Nephron (organoid): ENCODE measurements at regions not wholly inside any gene's neighbourhood (a gene's known extent, or its start where the extent isn't known, plus 50 kb on each side); places are given as distances from the start of the nearest gene placed in this dataset.

Source experiments
- H3K27ac Mint-ChIP-seq, 3 experiments: 2 replicates each; pipeline ENCODE4 v1.8.0; 2020; ENCODE audit warnings: mixed read lengths in 3 of 3, mild to moderate bottlenecking in 2 of 3, moderate library complexity in 1 of 3
- H3K27me3 Mint-ChIP-seq: 2 replicates; pipeline ENCODE4 v1.8.0; 2021; ENCODE audit warnings: low read depth, mild to moderate bottlenecking, moderate library complexity, mixed read lengths
- H3K36me3 Mint-ChIP-seq: 2 replicates; pipeline ENCODE4 v1.8.0; 2020; ENCODE audit warnings: low read depth, mixed read lengths
- H3K4me1 Mint-ChIP-seq: 2 replicates; pipeline ENCODE4 v1.8.0; 2020; ENCODE audit warnings: mixed read lengths
- H3K4me3 Mint-ChIP-seq, 3 experiments: 2 replicates each; pipeline ENCODE4 v1.8.0; 2020; ENCODE audit warnings: mild to moderate bottlenecking in 3 of 3, mixed read lengths in 3 of 3, moderate library complexity in 2 of 3
- H3K9me3 Mint-ChIP-seq: 2 replicates; pipeline ENCODE4 v1.8.0; 2020; ENCODE audit warnings: mixed read lengths
- TF ChIP-seq, protein P1 (sequence below), 3 experiments: fragments of 200-600 bp; sonication (generic); IDR thresholded peaks; one replicate each; pipeline ENCODE4 v1.5.0; 2021; ENCODE audit warnings: antibody characterized with exemption in 3 of 3; ENCODE audit not compliant: unreplicated experiment in 3 of 3

DNA sequence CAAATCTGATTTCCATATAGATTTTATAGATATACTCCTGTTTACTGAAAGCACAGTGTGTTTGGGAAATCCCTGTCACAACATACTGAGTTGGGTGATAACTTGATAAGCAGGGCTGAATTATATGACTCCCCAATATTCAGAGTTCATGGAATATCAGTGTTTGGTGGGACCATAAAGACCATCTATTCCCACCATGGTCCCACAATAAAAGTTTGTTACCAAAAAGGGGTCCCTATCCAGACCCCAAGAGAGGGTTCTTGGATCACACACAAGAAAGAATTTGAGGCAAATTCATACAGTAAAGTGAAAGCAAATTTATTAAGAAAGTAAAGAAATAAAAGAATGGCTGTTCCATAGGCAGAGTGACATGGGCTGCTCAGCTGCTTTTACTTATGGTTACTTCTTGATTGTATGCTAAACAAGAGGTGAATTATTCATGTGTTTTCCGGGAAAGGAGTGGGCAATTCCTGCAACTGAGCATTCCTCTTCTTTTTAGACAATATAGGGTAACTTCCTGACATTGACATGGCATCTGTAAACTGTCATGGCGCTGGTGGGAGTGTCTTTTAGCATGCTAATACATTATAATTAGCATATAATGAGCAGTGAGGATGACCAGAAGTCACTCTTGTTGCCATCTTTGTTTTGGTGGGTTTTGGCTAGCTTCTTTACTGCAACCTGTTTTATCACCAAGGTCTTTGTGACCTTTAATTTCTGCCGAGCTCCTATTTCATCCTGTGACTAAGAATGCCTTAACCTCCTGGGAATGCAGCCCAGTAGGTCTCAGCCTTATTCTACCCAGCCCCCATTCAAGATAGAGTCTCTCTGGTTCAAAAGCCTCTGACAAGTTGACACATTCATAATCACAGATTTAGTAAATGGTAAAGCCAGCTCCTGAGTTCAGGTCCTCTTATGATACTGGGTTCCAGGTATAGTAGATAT lies 240.6 kb upstream of the PDGFD start:
- Mint-ChIP-seq H3K27ac (no peak overlapping the region), H3K9me3 (no peaks in the 10 kb centered on the region), H3K36me3 (no peaks in the 10 kb centered on the region), H3K4me1 (no peaks in the 10 kb centered on the region), H3K27me3 (no peaks in the 10 kb centered on the region), H3K4me3 (no peak overlapping the region)
- TF ChIP-seq, protein P1, sequence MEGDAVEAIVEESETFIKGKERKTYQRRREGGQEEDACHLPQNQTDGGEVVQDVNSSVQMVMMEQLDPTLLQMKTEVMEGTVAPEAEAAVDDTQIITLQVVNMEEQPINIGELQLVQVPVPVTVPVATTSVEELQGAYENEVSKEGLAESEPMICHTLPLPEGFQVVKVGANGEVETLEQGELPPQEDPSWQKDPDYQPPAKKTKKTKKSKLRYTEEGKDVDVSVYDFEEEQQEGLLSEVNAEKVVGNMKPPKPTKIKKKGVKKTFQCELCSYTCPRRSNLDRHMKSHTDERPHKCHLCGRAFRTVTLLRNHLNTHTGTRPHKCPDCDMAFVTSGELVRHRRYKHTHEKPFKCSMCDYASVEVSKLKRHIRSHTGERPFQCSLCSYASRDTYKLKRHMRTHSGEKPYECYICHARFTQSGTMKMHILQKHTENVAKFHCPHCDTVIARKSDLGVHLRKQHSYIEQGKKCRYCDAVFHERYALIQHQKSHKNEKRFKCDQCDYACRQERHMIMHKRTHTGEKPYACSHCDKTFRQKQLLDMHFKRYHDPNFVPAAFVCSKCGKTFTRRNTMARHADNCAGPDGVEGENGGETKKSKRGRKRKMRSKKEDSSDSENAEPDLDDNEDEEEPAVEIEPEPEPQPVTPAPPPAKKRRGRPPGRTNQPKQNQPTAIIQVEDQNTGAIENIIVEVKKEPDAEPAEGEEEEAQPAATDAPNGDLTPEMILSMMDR (IDR thresholded peaks at IDR 0.05; ENCODE audit: unreplicated experiment in 3 of 3): no peak

DNA sequence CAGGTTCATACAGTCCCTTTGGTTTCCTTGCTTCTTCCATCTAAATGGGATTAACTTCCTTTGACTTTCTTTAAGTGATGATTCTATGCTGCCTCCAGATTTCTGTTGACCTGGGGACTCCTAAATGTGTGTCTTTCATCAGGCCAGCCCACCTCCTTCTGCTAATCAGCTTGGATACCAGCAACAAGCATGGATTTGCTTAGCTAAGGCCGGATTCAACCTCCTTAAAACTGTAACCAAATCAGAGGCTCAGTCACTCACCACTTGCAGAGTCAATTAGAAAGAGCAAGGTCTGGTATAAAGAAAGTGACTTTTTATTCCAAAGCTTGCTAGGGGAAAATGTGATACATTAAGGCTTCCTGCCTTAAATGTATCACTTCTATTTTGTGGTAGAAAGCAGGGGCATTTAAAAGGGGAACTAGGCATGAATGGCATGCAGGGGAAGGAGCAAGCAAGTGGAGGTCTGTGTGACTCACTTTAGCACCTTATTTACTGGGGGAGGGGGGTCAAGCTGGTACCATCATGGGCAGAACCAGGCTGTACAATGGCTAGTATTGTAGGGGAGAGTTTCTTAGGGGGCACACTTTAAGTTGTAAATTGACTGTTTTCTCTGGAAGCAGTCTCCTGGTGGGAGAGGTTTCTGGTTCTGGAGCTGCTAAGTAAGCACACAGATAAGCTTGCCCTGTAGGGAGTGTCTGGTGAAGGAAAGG lies 239.0 kb upstream of the PDGFD start:
- Mint-ChIP-seq H3K27me3 (no peaks in the 10 kb centered on the region), H3K27ac (peak overlapping the region in 2 of 3 experiments; percentile 16 to 52), H3K36me3 (no peaks in the 10 kb centered on the region), H3K4me3 (no peak overlapping the region), H3K9me3 (no peaks in the 10 kb centered on the region), H3K4me1 (no peaks in the 10 kb centered on the region)
- TF ChIP-seq, protein P1 (IDR thresholded peaks at IDR 0.05; ENCODE audit: unreplicated experiment in 3 of 3): no peak

DNA sequence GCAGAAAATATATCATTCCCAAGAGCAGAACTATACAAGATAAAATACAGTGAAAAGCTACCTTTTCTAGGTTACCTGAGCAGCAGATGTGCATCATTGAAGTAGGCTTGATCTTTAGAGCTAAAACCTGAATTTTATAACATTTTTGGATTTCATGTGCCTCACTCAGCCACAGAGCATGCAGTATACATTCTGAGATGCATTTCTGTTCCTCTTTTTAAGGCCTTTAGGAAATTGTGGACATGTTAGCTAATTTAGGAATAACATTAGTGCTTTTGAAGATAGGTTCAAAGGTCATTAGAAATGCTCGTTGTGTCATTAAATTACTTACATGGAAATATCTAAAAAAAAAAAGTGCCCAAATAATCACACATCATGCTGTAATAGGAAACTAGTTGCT lies 230.6 kb upstream of the PDGFD start:
- H3K4me1 Mint-ChIP-seq: no peaks in the 10 kb centered on the region
- no peak overlapping the region for H3K27ac Mint-ChIP-seq
- no peaks in the 10 kb centered on the region for H3K9me3 Mint-ChIP-seq

DNA sequence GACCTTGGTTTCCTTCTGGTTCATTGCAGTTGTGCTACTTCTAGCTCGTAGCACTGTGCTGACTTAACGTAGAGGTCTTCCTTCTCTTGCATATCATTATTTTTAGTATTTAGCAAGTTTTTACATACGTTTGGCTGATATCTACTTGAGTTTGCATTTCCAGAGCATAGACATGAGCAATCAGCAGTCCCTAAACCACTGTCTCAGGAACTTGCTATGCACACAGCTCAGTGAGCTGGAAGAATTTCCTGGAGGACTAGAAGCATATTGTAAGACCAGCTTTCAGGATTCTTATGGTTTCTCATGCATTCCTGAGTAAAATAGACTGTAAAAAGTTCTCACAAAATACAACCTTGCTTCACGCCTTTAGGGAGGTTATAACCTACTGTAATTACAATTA lies 226.7 kb upstream of the PDGFD start:
- Mint-ChIP-seq H3K36me3 (no peaks in the 10 kb centered on the region), H3K4me3 (no peak overlapping the region), H3K4me1 (no peaks in the 10 kb centered on the region), H3K27ac (peak overlapping the region; percentile 29 to 70 (median 58)), H3K9me3 (no peaks in the 10 kb centered on the region), H3K27me3 (no peaks in the 10 kb centered on the region)
- TF ChIP-seq, protein P1 (IDR thresholded peaks at IDR 0.05; ENCODE audit: unreplicated experiment in 3 of 3): no peak

More for the DNA sequence above, 230.6 kb upstream of the PDGFD start:
- H3K36me3 Mint-ChIP-seq: no peaks in the 10 kb centered on the region
- no peaks in the 10 kb centered on the region for H3K27me3 Mint-ChIP-seq
- H3K4me3 Mint-ChIP-seq: no peak overlapping the region
- TF ChIP-seq, protein P1 (IDR thresholded peaks at IDR 0.05; ENCODE audit: unreplicated experiment in 3 of 3): no peak

DNA sequence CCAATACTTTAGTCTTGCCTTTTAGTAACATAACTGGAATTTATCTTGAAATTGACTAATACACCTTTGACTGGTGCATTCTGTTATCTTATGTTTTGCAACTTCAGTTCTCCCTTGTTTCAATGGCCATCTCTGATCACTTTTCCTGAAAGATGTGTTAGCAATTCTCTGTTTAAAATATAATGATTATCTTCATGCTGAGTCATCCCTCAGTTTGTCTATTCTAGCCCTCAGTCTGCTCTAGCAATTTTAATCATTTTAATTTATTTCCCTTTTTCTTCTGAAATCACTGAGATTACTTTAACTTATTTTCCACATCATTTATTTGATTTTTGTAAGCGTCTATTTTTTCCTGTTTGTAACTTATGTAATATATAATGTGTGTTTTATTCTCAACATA lies 221.9 kb upstream of the PDGFD start:
- Mint-ChIP-seq H3K27me3 (no peaks in the 10 kb centered on the region), H3K9me3 (no peaks in the 10 kb centered on the region)
- TF ChIP-seq, protein P1 (IDR thresholded peaks at IDR 0.05; ENCODE audit: unreplicated experiment in 3 of 3): no peak

More for the DNA sequence above, 221.9 kb upstream of the PDGFD start:
- no peaks in the 10 kb centered on the region for H3K4me1 Mint-ChIP-seq
- no peaks in the 10 kb centered on the region for H3K36me3 Mint-ChIP-seq
- no peak overlapping the region for H3K4me3 Mint-ChIP-seq
- no peak overlapping the region for H3K27ac Mint-ChIP-seq
